GM21723 (cell line): ENCODE measurements at regions not wholly inside any gene's neighbourhood (a gene's known extent, or its start where the extent isn't known, plus 50 kb on each side); places are given as distances from the start of the nearest gene placed in this dataset.

Experiments used
- ATAC-seq: cut with Tn5 transposase; IDR thresholded peaks from one replicate; pipeline ENCODE4 v1.9.1; 2021; ENCODE audit warnings: mild to moderate bottlenecking, moderate library complexity; ENCODE audit not compliant: unreplicated experiment

GRCh38 chr17:77654850-77655249 is 303.7 kb upstream of the TNRC6C start:
- no peak for ATAC-seq

- no peak for ATAC-seq
Measured at GRCh38 chr17:77656054-77656453, 302.4 kb upstream of the TNRC6C start.

- no peak for ATAC-seq
Measured at GRCh38 chr17:77657839-77658238, 300.7 kb upstream of the TNRC6C start.

- no peak for ATAC-seq
Measured at GRCh38 chr17:77660524-77660923, 298.0 kb upstream of the TNRC6C start.

- ATAC-seq, result no peak
Measured at GRCh38 chr17:77662833-77663232, 295.7 kb upstream of the TNRC6C start.

- ATAC-seq, result no peak
Measured at GRCh38 chr17:77664097-77664729, 294.3 kb upstream of the TNRC6C start.

- no peak for ATAC-seq
Measured at GRCh38 chr17:77665833-77666232, 292.7 kb upstream of the TNRC6C start.

GRCh38 chr17:77666462-77666861 is 292.0 kb upstream of the TNRC6C start:
- no peak for ATAC-seq

GRCh38 chr17:77666881-77667395 is 291.6 kb upstream of the TNRC6C start:
- ATAC-seq, result no peak

- no peak for ATAC-seq
Measured at GRCh38 chr17:77667478-77667877, 291.0 kb upstream of the TNRC6C start.

- ATAC-seq, result no peak
Measured at GRCh38 chr17:77668518-77668917, 290.0 kb upstream of the TNRC6C start.

GRCh38 chr17:77670173-77670572 is 288.3 kb upstream of the TNRC6C start:
- ATAC-seq, result no peak

- no peak for ATAC-seq
Measured at GRCh38 chr17:77674358-77674757, 284.1 kb upstream of the TNRC6C start.

- no peak for ATAC-seq
Measured at GRCh38 chr17:77675411-77675810, 283.1 kb upstream of the TNRC6C start.

GRCh38 chr17:77675816-77676215 is 282.7 kb upstream of the TNRC6C start:
- ATAC-seq, result no peak

GRCh38 chr17:77676237-77676661 is 282.3 kb upstream of the TNRC6C start:
- no peak for ATAC-seq

GRCh38 chr17:77677211-77677610 is 281.3 kb upstream of the TNRC6C start:
- no peak for ATAC-seq

- no peak for ATAC-seq
Measured at GRCh38 chr17:77677630-77678029, 280.9 kb upstream of the TNRC6C start.

GRCh38 chr17:77679589-77679988 is 278.9 kb upstream of the TNRC6C start:
- ATAC-seq, result no peak

GRCh38 chr17:77681861-77682260 is 276.6 kb upstream of the TNRC6C start:
- no peak for ATAC-seq

GRCh38 chr17:77684803-77685798 is 273.4 kb upstream of the TNRC6C start:
- ATAC-seq, result no peak
